HG02973 (cell line): ENCODE measurements at regions not wholly inside any gene's neighbourhood (a gene's known extent, or its start where the extent isn't known, plus 50 kb on each side); places are given as distances from the start of the nearest gene placed in this dataset.

Source experiments
- ATAC-seq: cut with Tn5 transposase; IDR thresholded peaks from one replicate; pipeline ENCODE4 v1.9.1; 2021; ENCODE audit warnings: moderate library complexity; ENCODE audit not compliant: unreplicated experiment

DNA sequence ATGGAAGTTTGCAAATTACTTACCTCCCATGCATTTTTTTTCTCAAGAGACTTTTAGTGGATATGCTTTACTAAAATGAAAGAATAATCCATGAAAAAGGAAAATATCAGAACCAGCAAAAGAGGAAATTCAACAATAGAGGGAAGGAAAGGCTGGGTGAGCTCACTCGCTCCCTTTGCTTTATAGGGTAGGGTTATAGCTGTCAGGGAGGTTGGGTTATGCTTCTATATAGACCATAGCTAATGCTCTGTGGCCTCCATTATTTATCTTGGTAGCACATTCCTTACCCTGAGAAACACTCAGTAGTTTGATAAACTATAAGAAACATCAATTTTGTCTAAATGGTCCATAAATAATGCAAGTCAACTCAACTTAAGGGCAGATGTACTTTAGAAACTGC is 215.9 kb upstream of the FAR2 start:
- no peak for ATAC-seq

DNA sequence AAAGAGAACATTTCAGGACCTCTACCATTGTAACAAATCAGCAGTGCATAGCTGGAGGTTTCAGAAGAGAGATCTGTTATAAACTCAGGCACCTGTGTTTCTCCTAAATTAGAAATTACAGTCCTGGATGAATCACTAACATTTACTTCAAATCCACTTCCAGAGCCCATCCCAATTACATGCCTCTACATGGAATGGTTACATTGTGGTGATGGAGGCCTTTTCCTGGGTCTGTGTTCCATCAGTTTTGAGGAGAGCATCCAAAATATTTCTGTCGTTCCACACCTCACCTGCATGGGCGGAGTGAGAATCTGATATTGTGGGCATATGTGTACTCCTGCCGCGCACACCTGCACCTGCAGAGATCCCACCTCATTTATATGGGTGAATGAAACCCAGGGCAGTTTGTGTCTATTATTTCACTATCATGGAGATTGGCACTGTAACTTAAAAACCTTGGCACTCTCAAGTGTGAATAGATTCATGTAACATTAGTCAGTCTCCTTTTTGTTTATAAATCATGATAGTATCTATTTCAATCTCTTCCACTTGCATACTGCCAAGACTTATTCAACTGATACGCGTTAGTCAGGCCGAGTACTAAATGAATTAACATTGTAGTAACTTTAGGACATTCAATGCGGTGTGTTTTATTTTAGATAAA is 215.1 kb upstream of the FAR2 start:
- ATAC-seq = no peak

DNA sequence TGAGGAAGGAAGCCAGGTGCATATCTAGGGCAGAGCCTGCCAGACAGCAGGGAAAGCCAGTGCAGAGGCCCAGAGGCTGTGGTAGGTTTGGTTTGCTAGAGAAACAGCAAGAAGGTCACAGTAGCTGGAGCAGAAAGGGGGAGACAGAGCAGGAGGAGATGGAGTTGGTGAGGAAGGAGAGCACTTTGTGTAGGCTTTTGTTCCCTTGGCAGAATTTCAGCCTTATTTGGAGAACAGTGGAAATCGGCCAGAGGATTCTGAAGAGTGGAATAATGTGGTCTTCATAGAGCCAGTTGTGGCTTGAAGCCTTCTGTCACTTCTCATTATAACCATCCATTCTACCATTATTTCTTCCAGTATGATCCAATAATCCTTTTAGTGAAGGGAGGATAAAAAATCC is 212.9 kb upstream of the FAR2 start:
- ATAC-seq = no peak

DNA sequence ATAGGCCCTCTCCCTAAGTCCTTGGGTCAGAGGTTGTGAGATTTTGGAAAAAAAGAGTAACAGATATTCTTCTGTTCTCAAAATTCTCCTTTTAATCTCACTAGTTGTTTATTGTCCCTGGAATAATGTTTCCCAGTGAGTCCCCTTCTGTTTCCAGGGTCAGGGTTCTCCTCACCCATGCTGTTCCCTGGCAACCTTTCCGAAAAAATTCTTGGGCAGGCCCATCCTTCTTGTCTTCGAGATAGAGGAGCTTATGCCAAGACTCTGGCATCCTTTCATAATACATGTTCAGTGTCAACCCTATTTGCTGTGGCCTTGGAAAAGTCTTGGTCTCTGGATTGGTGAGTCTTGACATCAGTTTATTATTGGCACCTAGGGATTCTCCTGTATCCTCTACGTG is 212.4 kb upstream of the FAR2 start:
- no peak for ATAC-seq

DNA sequence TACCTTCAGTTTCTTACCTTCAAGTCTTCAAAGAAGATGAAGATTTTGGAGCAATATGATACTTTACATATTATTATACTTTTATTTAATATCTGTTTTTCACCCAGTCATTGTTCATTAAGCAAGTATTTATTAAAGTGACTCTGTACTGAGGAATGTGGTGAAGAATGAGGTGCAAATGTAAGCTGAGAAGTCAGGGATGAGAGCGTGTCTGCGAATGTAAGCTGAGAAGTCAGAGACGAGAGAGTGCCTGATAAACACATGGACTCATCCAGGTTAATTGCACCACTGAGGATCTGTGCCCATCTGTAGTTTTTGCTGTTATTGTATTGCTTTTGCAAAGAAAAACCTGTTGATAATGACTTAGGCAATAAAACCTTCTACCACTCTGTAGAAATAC is 211.9 kb upstream of the FAR2 start:
- no peak for ATAC-seq

DNA sequence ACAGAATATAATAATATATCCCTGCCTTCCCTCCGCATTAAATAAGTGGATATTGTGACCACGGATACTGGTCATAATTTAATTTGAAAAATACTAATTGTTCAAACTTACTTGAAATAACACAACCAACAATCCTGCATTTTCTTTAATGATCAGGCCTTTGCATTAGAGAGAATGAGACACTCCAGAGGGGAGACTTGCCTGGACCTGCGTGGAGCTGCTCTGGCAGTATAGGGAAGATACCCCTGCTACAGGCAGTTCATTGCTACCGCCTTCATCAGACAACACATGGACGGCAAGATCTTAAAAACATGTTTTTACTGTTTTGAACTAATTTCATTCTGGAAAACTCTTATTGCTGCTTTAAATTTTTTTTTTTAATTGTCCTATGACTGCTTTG is 211.0 kb upstream of the FAR2 start:
- no peak for ATAC-seq

DNA sequence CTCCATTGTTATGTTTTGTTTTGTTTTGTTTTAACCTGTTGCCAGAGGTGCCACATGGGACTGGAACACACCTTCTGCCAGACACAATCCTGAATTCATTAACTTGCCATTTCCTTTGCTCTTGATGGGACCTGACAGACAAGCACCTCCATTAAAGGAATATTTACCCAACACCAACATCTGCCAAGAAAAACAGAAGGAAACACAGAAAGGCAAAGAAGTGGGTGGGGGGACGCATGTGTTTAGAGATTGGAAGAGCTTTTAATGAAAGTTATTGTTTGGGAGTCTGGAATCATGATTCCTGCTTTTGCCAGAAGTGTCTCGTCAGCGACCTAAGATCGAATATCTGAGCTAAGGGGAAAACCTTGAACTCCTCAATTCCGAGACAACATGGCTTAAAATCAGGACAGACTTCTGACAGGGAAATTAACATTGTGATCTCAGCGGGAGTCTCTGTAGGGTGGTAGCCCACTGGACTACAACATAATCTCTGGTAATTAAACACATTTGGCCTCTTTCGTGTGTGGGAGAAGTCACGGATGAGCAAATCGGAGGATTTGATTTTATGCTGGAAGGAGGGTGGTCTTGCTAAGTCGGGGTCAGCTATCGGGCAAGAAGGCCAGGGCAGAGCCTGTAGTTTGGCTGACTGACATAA is 210.4 kb upstream of the FAR2 start:
- ATAC-seq = no peak

DNA sequence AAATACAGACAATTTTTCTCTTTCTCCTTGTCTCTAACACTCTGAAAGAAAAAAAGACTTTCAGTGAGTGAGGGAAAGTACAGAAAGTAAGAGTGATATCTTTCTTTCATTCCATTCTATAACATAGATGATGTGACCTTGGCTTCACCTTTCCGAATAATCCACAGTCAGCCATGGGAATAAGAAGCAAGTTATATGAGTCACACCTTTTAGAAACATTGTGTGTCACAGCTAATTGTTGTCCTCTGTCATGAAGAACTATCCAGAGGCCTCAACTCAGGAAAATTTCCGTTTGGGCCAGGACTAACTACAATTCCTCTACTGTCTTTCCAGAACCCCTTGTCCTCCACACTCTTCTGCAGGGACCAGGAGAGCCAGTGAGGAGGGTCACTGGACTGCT is 209.7 kb upstream of the FAR2 start:
- no peak for ATAC-seq

DNA sequence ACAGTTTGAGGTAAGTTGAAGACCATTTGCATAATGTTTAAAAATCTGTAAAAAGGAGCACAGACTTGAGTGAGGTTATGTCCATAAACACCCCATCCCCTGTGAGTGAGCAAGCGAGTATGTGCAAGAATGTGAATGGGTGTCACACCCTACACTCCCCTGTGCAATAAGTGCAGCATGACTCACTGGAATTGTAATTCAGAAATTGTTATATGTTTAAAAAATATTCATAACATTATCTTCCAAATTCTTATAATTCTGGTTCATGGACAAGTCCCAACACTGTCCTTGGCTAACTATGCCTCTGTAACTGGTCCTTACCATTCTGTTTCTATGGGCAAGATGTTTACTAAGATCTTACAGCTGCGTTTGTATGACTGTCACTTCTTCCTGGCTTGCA is 207.8 kb upstream of the FAR2 start:
- ATAC-seq = no peak

DNA sequence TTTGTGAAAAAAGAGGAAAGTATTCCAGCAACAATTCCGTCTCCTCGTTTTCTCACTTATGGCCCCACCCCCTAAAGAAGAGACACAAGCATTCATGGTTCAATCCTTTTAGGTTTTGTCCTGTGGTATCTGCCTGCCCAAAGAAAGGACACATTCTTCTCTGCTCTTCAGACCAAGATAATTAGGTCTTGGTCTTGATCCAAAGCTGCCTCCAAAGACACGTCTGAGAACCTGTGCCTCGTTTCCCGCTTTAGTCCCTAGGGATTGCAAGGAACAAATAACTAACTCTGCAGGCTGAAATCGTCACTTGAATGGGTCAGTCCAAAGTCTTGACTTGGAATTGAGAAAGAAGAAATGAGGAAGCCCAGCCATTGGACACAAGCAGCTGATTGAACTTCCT is 202.7 kb upstream of the FAR2 start:
- ATAC-seq = no peak

DNA sequence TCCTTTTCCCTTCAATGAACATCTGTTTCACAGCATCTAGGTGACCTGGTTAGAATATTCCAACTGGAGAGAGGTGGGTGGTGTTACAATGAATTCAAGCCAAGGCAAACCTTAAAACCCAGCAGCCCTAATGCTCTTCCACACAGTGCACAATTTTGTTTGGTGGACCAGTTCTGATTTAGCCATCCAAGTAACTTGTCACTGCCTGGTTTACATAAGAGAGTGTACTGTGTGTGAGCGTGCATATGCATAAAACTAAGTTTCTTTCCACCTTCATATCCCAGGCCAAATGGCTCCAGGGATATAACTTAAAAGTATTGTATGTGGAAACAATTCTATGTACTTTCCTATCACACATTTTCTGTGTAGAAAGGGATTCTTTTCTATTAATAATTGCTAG is 200.4 kb upstream of the FAR2 start:
- ATAC-seq = no peak

DNA sequence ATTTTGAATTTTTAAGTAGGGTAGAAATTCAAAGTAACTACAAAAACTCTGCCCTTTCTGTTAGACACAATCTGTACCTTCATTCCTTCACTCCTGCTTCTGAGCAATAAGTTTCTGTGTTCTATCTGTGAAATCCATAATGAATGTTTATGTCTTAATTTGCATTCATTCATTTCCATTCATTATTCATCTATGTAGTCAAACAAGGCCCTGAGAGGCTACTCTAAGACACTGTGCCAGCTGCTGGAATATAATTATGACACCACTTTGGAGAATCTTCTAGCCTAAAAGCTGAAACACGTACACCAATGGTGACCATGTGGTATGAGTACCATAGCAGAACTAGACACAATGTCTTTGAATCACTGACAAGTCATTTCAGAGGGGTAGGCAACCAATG is 199.9 kb upstream of the FAR2 start:
- no peak for ATAC-seq

DNA sequence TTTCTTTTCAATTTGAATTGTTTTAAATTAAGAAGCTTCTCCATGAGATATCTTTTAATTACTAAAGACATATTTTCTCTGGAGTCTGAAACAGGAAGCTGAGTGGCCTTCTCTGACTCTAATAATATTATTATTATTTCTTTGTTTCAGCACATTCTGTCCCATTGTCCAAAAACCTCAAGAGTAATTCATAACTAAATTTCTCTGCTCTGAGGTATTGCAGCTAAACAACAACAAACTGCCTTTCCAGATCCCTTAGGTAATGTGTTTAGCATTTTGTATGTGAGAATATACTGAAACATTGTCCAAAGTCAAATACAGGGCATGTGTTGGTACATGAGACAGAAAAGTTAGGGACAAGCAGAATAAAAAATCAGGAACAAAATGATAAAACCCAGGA is 199.0 kb upstream of the FAR2 start:
- no peak for ATAC-seq

DNA sequence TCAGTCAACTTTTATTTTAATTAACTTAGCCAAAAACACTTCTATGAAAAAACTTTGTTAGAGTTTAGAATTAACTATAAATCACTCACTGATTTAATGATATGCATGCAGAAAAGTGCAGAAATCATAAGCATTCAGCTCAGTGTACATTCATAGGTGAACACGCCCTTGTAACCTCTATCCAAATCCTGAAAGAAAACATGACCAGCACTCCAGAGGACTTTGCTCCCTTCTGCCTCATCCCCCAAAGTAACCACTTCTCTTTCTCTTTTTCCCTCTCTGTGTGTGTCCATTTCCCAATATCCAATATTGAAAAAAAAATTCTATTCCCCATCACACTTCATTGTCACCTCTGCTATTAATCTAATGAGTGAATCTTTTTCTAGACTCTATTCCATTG is 197.1 kb upstream of the FAR2 start:
- no peak for ATAC-seq

DNA sequence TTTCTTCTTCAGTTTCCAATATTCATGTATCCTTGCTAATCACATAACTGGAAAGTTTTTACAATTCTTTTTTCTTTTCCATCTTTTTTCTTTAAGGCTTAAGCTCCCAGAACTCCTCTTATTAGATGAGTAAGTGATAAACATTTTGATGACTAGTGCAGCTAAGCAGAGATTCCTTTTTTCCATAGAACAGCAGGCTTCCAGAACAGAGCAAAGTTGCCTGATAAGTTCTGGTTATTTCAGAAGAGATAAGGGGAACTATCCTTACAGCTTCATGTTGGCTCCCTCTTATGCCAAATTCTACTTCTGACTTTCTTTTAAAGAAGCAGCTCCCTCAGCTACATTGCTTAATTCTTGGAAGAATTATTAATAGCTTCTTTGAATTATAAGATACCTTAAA is 194.7 kb upstream of the FAR2 start:
- no peak for ATAC-seq

DNA sequence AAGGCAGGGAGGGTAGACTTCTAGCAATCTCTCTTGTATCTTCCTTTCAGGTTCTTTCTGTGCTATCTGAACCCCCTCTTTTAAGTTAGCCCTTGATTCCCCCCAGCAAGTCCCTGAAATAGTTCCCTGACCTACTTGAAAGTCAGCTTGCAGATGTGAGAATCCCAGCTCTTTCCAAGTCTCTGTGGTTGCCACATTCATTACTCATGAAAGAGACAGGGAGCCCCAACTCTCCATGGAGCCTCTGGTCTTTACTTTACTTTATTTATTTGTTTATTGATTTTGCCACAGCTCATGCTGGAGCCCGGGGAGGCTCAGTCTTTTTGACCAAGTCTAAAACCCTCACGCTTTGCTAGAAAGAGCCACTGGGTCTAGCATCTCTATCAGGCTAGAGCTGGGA is 193.6 kb upstream of the FAR2 start:
- no peak for ATAC-seq

DNA sequence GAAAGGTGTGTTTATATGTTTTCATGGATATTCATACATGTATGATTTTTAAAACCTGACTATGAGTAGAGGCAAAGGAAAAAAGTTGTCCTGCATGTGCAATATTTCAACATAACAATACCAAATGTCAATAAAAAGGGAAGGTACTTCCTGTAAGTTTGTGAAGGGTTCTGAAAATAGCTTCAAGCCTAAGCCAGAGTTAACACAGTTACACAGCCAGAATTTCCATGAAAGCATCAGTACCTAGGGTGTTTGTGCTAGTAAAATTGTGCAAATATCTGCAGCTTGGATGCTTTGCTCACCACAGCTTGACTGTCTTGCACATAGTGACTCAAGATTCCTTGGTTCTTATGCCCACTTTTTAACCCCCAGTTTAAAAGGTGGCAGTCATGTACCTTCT is 193.1 kb upstream of the FAR2 start:
- no peak for ATAC-seq

DNA sequence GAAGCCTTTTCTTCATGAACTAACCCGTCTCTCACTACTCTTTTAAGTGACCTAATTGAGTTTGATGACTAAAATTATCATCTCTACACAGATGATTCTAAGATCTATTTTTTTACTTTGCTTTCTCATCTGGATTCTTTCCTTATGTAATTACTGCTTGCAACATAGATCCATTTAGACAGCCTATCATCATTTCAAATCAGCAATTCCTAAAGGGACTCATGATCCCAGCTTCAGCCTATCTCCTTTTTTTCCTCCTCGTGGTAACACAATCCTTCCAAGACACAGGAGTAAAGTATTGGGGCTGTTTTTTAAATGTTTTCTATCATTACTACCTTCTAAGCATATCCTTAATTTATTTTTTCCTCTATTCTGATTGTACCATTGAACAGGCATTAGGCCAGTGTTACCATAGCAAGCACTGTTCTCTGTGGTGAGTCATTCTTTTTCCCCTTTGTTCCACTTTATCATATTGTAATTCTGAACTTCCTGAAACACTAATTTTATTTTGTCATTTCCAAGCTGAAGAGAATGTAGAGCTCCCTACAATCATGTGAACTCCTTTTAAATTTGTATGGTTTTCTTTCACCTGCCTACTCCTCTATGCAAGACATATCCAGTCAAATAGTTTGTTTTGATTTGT is 190.4 kb upstream of the FAR2 start:
- no peak for ATAC-seq

DNA sequence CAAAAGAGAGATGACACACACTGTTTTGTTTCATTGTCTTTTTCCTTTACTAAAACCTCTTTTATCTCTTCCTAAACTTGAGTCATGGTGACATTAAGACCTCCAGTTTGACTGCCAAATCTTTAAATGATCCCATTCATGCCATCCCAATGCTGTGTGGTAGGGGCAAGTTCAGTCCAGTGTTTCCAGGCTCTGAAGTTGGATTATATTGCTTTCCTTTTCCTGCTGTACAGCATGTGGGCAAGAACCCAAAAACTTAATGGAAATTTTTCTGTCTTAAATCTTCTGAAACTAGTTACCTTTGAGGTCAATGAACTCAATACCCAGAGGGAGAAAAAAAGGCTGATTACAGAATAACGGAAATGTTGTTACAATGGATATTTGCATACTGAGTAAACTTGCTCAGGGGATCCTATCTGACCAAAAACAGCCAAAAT is 187.1 kb upstream of the FAR2 start:
- ATAC-seq = no peak

DNA sequence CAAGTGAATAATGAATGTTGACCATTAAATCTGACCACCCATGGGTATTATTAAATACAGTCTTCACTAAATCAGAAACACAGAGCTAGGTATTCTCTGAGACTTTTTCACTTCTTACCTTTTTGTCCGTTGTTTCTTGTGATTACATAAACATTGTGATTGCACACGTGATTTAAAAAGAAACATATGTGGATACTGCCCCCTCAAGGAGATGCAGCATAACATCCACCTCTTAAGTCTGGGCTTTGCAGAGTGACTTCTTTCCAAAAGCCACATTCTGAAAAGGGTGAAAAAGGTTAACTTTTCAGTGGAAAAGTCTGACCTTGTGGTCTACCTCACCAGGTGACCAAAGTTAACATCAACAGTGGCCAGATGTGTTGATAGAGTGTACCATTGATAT is 185.5 kb upstream of the FAR2 start:
- ATAC-seq = no peak

DNA sequence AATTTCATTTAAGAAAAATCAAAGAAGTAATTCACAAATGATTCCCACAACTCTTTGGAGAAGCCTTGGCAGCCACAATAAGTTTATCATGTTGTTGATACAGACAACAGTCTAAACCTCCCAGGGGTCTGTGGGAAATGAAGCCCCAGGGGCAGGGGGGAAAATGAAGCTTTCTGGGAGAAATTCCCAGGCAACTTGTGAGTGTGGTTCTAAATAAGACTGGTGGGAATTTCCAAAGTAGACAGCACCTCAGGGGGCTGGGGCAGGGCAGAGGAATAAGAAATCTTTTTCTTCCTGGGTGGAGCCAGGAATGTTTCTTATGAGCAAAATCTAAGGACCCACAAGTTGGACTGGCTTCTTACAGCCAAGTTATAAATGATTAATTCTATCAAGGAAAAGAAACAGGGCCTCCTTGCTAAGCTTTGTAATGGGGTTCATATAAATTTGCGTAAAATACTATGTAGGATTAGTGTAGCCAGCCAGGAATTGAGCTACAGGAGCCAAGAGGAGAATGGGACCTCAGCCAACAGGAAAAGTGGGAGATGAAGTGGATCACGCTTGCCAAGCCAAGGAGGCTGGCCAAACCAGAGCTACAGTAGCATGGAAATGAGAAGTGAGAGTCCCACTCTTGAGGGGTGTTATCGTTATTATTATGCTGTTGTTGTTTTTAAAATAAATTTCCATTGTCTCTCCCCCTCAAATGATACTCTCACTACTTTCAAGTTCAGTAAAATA is 182.9 kb upstream of the FAR2 start:
- no peak for ATAC-seq

DNA sequence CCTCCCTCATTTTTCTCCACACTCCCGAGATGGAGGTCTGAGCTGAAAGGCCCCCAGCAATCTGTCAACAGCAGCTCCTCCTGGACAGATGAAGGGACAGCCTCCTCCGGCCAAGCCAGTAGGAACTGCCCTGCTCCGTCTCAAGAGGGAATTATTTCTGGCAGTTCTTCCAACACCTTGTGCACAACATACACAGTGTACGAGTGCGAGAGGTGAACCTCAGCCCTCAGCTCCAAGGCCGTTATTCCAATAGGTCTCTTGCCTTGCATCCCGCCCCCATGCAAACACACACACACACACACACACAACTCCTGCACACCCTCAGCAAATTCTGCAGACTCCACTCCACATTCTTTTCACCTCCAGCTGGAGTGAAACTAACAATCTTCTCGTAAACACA is 181.7 kb upstream of the FAR2 start:
- ATAC-seq = no peak
